ENCODE measurements at regions not wholly inside any gene's neighbourhood (a gene's known extent, or its start where the extent isn't known, plus 50 kb on each side); places are given as distances from the start of the nearest gene placed in this dataset.

DNA sequence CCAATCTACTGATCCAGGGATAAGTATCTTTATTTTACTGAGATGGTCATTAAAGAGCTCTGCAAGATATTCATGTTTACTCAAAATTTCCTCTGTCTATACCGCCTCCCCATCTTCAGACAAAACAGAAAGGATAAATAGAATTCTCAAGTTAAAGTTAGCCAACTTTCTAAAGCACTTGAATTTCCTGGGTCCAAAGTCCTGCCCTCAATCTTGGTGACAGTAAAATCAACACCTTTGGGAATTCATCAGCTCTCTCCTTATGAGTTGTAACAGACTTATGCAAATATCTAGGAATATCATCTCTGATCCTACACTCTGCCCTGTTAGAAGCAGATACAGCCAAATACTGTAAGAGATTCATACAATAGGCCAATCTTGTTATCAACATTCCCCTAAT lies 122.5 kb upstream of the HAAO start:
- no peak for TF ChIP-seq EZH2phosphoT487 (IDR thresholded peaks at IDR 0.05; ENCODE audit: borderline replicate concordance)
- TF ChIP-seq, protein P1, sequence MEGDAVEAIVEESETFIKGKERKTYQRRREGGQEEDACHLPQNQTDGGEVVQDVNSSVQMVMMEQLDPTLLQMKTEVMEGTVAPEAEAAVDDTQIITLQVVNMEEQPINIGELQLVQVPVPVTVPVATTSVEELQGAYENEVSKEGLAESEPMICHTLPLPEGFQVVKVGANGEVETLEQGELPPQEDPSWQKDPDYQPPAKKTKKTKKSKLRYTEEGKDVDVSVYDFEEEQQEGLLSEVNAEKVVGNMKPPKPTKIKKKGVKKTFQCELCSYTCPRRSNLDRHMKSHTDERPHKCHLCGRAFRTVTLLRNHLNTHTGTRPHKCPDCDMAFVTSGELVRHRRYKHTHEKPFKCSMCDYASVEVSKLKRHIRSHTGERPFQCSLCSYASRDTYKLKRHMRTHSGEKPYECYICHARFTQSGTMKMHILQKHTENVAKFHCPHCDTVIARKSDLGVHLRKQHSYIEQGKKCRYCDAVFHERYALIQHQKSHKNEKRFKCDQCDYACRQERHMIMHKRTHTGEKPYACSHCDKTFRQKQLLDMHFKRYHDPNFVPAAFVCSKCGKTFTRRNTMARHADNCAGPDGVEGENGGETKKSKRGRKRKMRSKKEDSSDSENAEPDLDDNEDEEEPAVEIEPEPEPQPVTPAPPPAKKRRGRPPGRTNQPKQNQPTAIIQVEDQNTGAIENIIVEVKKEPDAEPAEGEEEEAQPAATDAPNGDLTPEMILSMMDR (conservative IDR thresholded peaks at IDR 0.05; ENCODE audit: low read length), result no peak
- no peaks in the 10 kb centered on the region for H3K9me2 ChIP-seq (replicated peaks; ENCODE audit: low read depth, low read length)
- H3K27me3 ChIP-seq (ENCODE audit: insufficient read depth, low read length, poor library complexity, severe bottlenecking), result no peaks in the 10 kb centered on the region
- H3F3A ChIP-seq (ENCODE audit: low read depth), result no peaks in the 10 kb centered on the region
- H3K9me3 ChIP-seq (ENCODE audit: insufficient read depth, low read depth, low read length), result no peaks in the 10 kb centered on the region
- no peak overlapping the region for H2AFZ ChIP-seq (ENCODE audit: low read length)
- no peak overlapping the region for H3K4me2 ChIP-seq (ENCODE audit: low read depth, low read length, poor library complexity, severe bottlenecking)
- no peaks in the 10 kb centered on the region for H3K36me3 ChIP-seq (ENCODE audit: insufficient read depth, low read length)
- H3K4me3 ChIP-seq (ENCODE audit: low read length, poor library complexity, severe bottlenecking), result no peak overlapping the region
- no peaks in the 10 kb centered on the region for H3K4me1 ChIP-seq (ENCODE audit: insufficient read depth, low read length, poor library complexity, severe bottlenecking)
- H3K9ac ChIP-seq (ENCODE audit: low read depth, low read length, poor library complexity, severe bottlenecking), result no peak overlapping the region
- H4K20me1 ChIP-seq (ENCODE audit: insufficient read depth, low read length, poor library complexity, severe bottlenecking), result no peaks in the 10 kb centered on the region
- no peaks in the 10 kb centered on the region for H3K79me2 ChIP-seq (ENCODE audit: insufficient read depth, low read length)

DNA sequence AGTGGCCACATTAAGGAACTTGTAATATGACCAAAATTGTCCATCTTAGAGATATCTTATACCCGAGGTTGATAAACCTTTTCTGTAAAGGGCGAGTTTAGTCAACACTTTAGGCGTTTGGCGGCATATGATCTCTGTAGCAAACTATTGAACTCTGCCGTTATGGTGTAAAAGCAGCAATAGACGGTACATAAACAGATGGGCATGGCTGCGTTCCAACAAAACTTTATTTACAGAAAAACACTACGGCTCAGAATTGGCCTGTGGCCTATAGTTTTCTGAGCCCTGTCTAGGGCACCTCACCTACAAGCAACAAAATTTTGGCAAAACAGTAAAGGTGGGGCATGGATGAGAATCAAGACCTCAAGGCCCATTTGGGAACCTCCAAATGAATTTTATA lies 121.9 kb upstream of the HAAO start:
- Histone ChIP-seq H3K9me2 (replicated peaks; ENCODE audit: low read depth, low read length) (no peaks in the 10 kb centered on the region), H3K36me3 (ENCODE audit: insufficient read depth, low read length) (no peaks in the 10 kb centered on the region), H3K9me3 (ENCODE audit: insufficient read depth, low read depth, low read length) (no peaks in the 10 kb centered on the region), H3F3A (ENCODE audit: low read depth) (no peaks in the 10 kb centered on the region), H3K27me3 (ENCODE audit: insufficient read depth, low read length, poor library complexity, severe bottlenecking) (no peaks in the 10 kb centered on the region), H3K79me2 (ENCODE audit: insufficient read depth, low read length) (no peaks in the 10 kb centered on the region), H3K4me2 (ENCODE audit: low read depth, low read length, poor library complexity, severe bottlenecking) (no peak overlapping the region), H3K4me3 (ENCODE audit: low read length, poor library complexity, severe bottlenecking) (no peak overlapping the region), H3K4me1 (ENCODE audit: insufficient read depth, low read length, poor library complexity, severe bottlenecking) (no peaks in the 10 kb centered on the region), H3K9ac (ENCODE audit: low read depth, low read length, poor library complexity, severe bottlenecking) (no peak overlapping the region), H2AFZ (ENCODE audit: low read length) (no peak overlapping the region), H4K20me1 (ENCODE audit: insufficient read depth, low read length, poor library complexity, severe bottlenecking) (no peaks in the 10 kb centered on the region)
- TF ChIP-seq EZH2phosphoT487 (IDR thresholded peaks at IDR 0.05; ENCODE audit: borderline replicate concordance), result no peak
- TF ChIP-seq, protein P1 (conservative IDR thresholded peaks at IDR 0.05; ENCODE audit: low read length), result no peak

- H3K27me3 ChIP-seq (ENCODE audit: insufficient read depth, low read length, poor library complexity, severe bottlenecking), result no peaks in the 10 kb centered on the region
- no peak overlapping the region for H3K4me3 ChIP-seq (ENCODE audit: low read length, poor library complexity, severe bottlenecking)
- no peaks in the 10 kb centered on the region for H3K4me1 ChIP-seq (ENCODE audit: insufficient read depth, low read length, poor library complexity, severe bottlenecking)
- H3K9ac ChIP-seq (ENCODE audit: low read depth, low read length, poor library complexity, severe bottlenecking), result no peak overlapping the region
- H3K9me2 ChIP-seq (replicated peaks; ENCODE audit: low read depth, low read length), result no peaks in the 10 kb centered on the region
- no peaks in the 10 kb centered on the region for H3K36me3 ChIP-seq (ENCODE audit: insufficient read depth, low read length)
- no peak overlapping the region for H2AFZ ChIP-seq (ENCODE audit: low read length)
- no peaks in the 10 kb centered on the region for H3K79me2 ChIP-seq (ENCODE audit: insufficient read depth, low read length)
- H3F3A ChIP-seq (ENCODE audit: low read depth), result no peaks in the 10 kb centered on the region
- peak overlapping the region; percentile 4 for H3K4me2 ChIP-seq (ENCODE audit: low read depth, low read length, poor library complexity, severe bottlenecking)
- H3K9me3 ChIP-seq (ENCODE audit: insufficient read depth, low read depth, low read length), result no peaks in the 10 kb centered on the region
- no peaks in the 10 kb centered on the region for H4K20me1 ChIP-seq (ENCODE audit: insufficient read depth, low read length, poor library complexity, severe bottlenecking)
- TF ChIP-seq, protein P1 (conservative IDR thresholded peaks at IDR 0.05; ENCODE audit: low read length), result no peak
- no peak for TF ChIP-seq EZH2phosphoT487 (IDR thresholded peaks at IDR 0.05; ENCODE audit: borderline replicate concordance)
Measured at GRCh38 chr2:42913280-42913878, 121.0 kb upstream of the HAAO start.

All from Loucy (cell line).